HEK293 (cell line): ENCODE measurements at regions not wholly inside any gene's neighbourhood (a gene's known extent, or its start where the extent isn't known, plus 50 kb on each side); places are given as distances from the start of the nearest gene placed in this dataset.
"Not testable (repeated sequence)": the region's sequence is repeated elsewhere in the genome, so short reads cannot be mapped to it uniquely, and the experiment has no call there.

Experiments used
- CTCF ChIA-PET: fragments of 350-600 bp; formaldehyde crosslinking; extraction: SDS; loops from one replicate; lab custom pipeline; 2021; ENCODE audit warnings: antibody characterized with exemption; lab: Yijun Ruan, JAX
- POLR2A ChIA-PET: fragments of 300-600 bp; formaldehyde crosslinking; extraction: SDS; loops from one replicate; lab custom pipeline; 2020; ENCODE audit warnings: antibody characterized with exemption, inconsistent platforms; lab: Yijun Ruan, JAX
- H3K27ac ChIP-seq: fragments of 200-500 bp; sonication (Bioruptor generic); 2 replicates; pipeline ENCODE4 v1.5.1; 2014; ENCODE audit warnings: low read depth, low read length, control low read depth, inconsistent platforms; ENCODE audit errors: extremely low read depth
- H3K36me3 ChIP-seq, 2 experiments: fragments of 200-500 bp in 1 of 2; sonication (Bioruptor generic) in 1 of 2; 1 replicate in 1 of 2; 2 replicates in 1 of 2; pipeline ENCODE4 v1.5.1; 2014 to 2017; ENCODE audit warnings: inconsistent platforms in 2 of 2, low read length in 2 of 2; ENCODE audit not compliant: control insufficient read depth in 2 of 2, insufficient read depth in 1 of 2
- H3K4me1 ChIP-seq: fragments of 200-500 bp; sonication (Bioruptor generic); 2 replicates; pipeline ENCODE4 v1.5.1; 2014; ENCODE audit warnings: mild to moderate bottlenecking, low read length, inconsistent platforms; ENCODE audit not compliant: control insufficient read depth, insufficient read depth
- H3K4me3 ChIP-seq: 2 replicates; pipeline ENCODE4 v1.5.1; 2011; ENCODE audit warnings: low read depth, mild to moderate bottlenecking, control low read depth, low read length, moderate library complexity
- H3K9me3 ChIP-seq: fragments of 200-500 bp; sonication (Bioruptor generic); 2 replicates; pipeline ENCODE4 v1.5.1; 2014; ENCODE audit warnings: low read depth, low read length, inconsistent platforms; ENCODE audit not compliant: control insufficient read depth, insufficient read depth
- GLI2 ChIP-seq: fragments of 450-650 bp; formaldehyde crosslinking; IDR thresholded peaks from 2 replicates; pipeline ENCODE4; 2017; ENCODE audit warnings: missing biosample characterization, missing genetic modification characterization, low read depth, borderline replicate concordance
- SALL2 ChIP-seq: fragments of 450-650 bp; formaldehyde crosslinking; IDR thresholded peaks from 2 replicates; pipeline ENCODE4 v1.5.0; 2017; ENCODE audit warnings: missing biosample characterization, mild to moderate bottlenecking, missing genetic modification characterization, borderline replicate concordance
- SP2 ChIP-seq: fragments of 450-650 bp; formaldehyde crosslinking; IDR thresholded peaks from 2 replicates; pipeline ENCODE4 v1.5.1; 2016; ENCODE audit warnings: missing biosample characterization, missing genetic modification characterization
- ZNF132 ChIP-seq: fragments of 450-650 bp; formaldehyde crosslinking; IDR thresholded peaks from 2 replicates; pipeline ENCODE4 v1.5.1; 2017; ENCODE audit warnings: missing biosample characterization, missing genetic modification characterization, borderline replicate concordance
- ZNF157 ChIP-seq: fragments of 450-650 bp; formaldehyde crosslinking; IDR thresholded peaks from 2 replicates; pipeline ENCODE4 v1.5.1; 2016; ENCODE audit warnings: missing biosample characterization, missing genetic modification characterization
- ZNF169 ChIP-seq: fragments of 450-650 bp; formaldehyde crosslinking; IDR thresholded peaks from 2 replicates; pipeline ENCODE4 v1.5.1; 2016; ENCODE audit warnings: missing biosample characterization, missing genetic modification characterization
- ZNF202 ChIP-seq: fragments of 450-650 bp; formaldehyde crosslinking; IDR thresholded peaks from 2 replicates; pipeline ENCODE4 v1.5.1; 2016; ENCODE audit warnings: missing biosample characterization, missing genetic modification characterization, borderline replicate concordance
- ZNF223 ChIP-seq: fragments of 450-650 bp; formaldehyde crosslinking; IDR thresholded peaks from 2 replicates; pipeline ENCODE4 v1.5.1; 2016; ENCODE audit warnings: missing biosample characterization, missing genetic modification characterization
- ZNF274 ChIP-seq, 2 experiments: fragments of 200-500 bp in 1 of 2; fragments of 450-650 bp in 1 of 2; sonication (Bioruptor generic) in 1 of 2; formaldehyde crosslinking in 1 of 2; IDR thresholded peaks; 2 replicates each; pipeline versions ENCODE4 v1.5.1 to v1.6.1; 2014 to 2016; ENCODE audit warnings: borderline replicate concordance in 1 of 2, inconsistent platforms in 1 of 2, low read length in 1 of 2, missing biosample characterization in 1 of 2, missing genetic modification characterization in 1 of 2
- ZNF366 ChIP-seq: fragments of 450-650 bp; formaldehyde crosslinking; conservative IDR thresholded peaks from 2 replicates; pipeline ENCODE4 v1.5.1; 2016; ENCODE audit warnings: missing biosample characterization, missing genetic modification characterization
- ZNF416 ChIP-seq: fragments of 450-650 bp; formaldehyde crosslinking; IDR thresholded peaks from 2 replicates; pipeline ENCODE4 v1.5.1; 2016; ENCODE audit warnings: missing biosample characterization, missing genetic modification characterization
- ZNF560 ChIP-seq: fragments of 450-650 bp; formaldehyde crosslinking; IDR thresholded peaks from 2 replicates; pipeline ENCODE4 v1.5.1; 2017; ENCODE audit warnings: missing biosample characterization, missing genetic modification characterization, borderline replicate concordance
- ZNF645 ChIP-seq: fragments of 450-650 bp; formaldehyde crosslinking; IDR thresholded peaks from 2 replicates; pipeline ENCODE4; 2016; ENCODE audit warnings: missing biosample characterization, missing genetic modification characterization
- ZNF658 ChIP-seq: fragments of 450-650 bp; formaldehyde crosslinking; IDR thresholded peaks from 2 replicates; pipeline ENCODE4; 2016; ENCODE audit warnings: missing biosample characterization, missing genetic modification characterization
- ZNF701 ChIP-seq: fragments of 450-650 bp; formaldehyde crosslinking; IDR thresholded peaks from 2 replicates; pipeline ENCODE4 v1.5.1; 2016; ENCODE audit warnings: missing biosample characterization, missing genetic modification characterization
- ZNF704 ChIP-seq: fragments of 450-650 bp; formaldehyde crosslinking; IDR thresholded peaks from 2 replicates; pipeline ENCODE4 v1.5.1; 2016; ENCODE audit warnings: missing biosample characterization, missing genetic modification characterization
- ZSCAN4 ChIP-seq: fragments of 450-650 bp; formaldehyde crosslinking; IDR thresholded peaks from 2 replicates; pipeline ENCODE4 v1.5.1; 2017; ENCODE audit warnings: missing biosample characterization, missing genetic modification characterization

- no peak for TF ChIP-seq ZNF645
- no peak for TF ChIP-seq ZNF274 (IDR thresholded peaks at IDR 0.05; ENCODE audit: low read length)
- no peak for TF ChIP-seq ZNF274 (tag by site-specific recombination; IDR thresholded peaks at IDR 0.05; ENCODE audit: borderline replicate concordance)
- TF ChIP-seq SP2 (tag by site-specific recombination) = no peak
- no peak for TF ChIP-seq SALL2 (tag by site-specific recombination)
- no peak for TF ChIP-seq ZNF701 (tag by site-specific recombination)
- TF ChIP-seq ZNF416 (tag by site-specific recombination) = no peak
- no peak for TF ChIP-seq ZNF169
Measured at GRCh38 chr2:59168766-59169165, 927.6 kb upstream of the FANCL start (continued).

- no peaks in the 10 kb centered on the region for H3K4me1 ChIP-seq
- CTCF ChIA-PET = interaction anchor here (1.9 kb wide), 1 partner anchor 142 kb away, joined by 8 read pairs; no protein-coding TSS in a partner anchor
- no peak overlapping the region for H3K4me3 ChIP-seq
- H3K9me3 ChIP-seq = no peaks in the 10 kb centered on the region
- TF ChIP-seq ZNF658 (tag by site-specific recombination) = no peak
- TF ChIP-seq ZNF223 (tag by site-specific recombination) = no peak
- TF ChIP-seq ZNF560 = no peak
- no peak for TF ChIP-seq ZSCAN4
- no peak for TF ChIP-seq ZNF202 (tag by site-specific recombination)
- TF ChIP-seq ZNF704 (tag by site-specific recombination) = no peak
- no peak for TF ChIP-seq SALL2 (tag by site-specific recombination)
- TF ChIP-seq ZNF132 = no peak
- no peak for TF ChIP-seq GLI2 (tag by site-specific recombination)
- no peak for TF ChIP-seq ZNF157 (tag by site-specific recombination)
- TF ChIP-seq ZNF645 = no peak
- no peak overlapping the region for H3K27ac ChIP-seq
- POLR2A ChIA-PET = no interaction called here
- no peaks in the 10 kb centered on the region for H3K36me3 ChIP-seq
Measured at GRCh38 chr2:59167514-59167913, 926.4 kb upstream of the FANCL start.

GRCh38 chr2:59157908-59158307 is 916.8 kb upstream of the FANCL start:
- POLR2A ChIA-PET, H3K27ac ChIP-seq, H3K4me1 ChIP-seq, H3K9me3 ChIP-seq, H3K4me3 ChIP-seq, CTCF ChIA-PET, H3K36me3 ChIP-seq: not testable (repeated sequence)
- TF ChIP-seq ZNF366 (tag by site-specific recombination) = 0 out of 2 replicates have a peak, but pooled peaks have one; percentile 17
